GM19240 (cell line): ENCODE measurements at regions not wholly inside any gene's neighbourhood (a gene's known extent, or its start where the extent isn't known, plus 50 kb on each side); places are given as distances from the start of the nearest gene placed in this dataset.
"Not testable (repeated sequence)": the region's sequence is repeated elsewhere in the genome, so short reads cannot be mapped to it uniquely, and the experiment has no call there.

Experiments
- DNase-seq: peaks from one replicate; pipeline ENCODE4 v3.0.0; 2011; ENCODE audit warnings: low spot score; ENCODE audit not compliant: insufficient read length

DNA sequence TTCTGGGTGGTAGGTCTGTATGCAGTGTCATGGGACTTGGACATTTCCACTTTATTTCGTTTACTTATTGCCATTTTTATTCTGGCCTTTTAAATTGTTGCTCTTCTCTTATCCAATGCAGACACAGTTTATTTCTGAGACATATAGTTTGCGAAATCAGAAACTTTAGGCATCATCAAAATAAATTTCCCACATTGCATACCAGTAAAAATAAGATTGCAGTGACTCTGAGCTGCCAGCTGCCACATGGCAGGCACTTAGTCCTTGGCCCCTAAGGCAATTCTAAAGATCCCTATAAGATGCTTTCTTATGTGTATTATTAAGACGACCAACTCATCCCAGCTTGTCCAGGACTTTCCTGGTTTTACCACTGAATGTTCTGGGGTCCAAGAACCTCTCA lies 81.8 kb upstream of the ANKRD1 start:
- DNase-seq: no peak

GRCh38 chr10:91003379-91003778 lies 82.5 kb upstream of the ANKRD1 start:
- DNase-seq: not testable (repeated sequence)

DNA sequence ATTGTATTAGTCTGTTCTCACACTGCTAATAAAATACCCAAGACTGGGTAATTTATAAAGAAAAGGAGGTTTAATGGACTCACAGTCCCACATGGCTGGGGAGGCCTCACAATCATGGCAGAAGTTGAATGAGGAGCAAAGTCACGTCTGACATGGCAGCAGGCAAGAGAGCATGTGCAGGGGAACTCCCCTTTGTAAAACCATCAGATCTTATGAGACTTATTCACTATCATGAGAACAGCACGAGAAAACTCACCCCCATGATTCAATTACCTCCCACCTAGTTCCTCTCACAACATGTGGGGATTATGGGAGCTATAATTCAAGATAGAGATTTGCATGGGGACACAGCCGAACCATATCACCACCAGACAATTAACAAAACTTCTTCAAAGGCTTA lies 84.4 kb upstream of the ANKRD1 start:
- not testable (repeated sequence) for DNase-seq

- DNase-seq: no peak
Measured at GRCh38 chr10:91006001-91006751, 85.3 kb upstream of the ANKRD1 start.

DNA sequence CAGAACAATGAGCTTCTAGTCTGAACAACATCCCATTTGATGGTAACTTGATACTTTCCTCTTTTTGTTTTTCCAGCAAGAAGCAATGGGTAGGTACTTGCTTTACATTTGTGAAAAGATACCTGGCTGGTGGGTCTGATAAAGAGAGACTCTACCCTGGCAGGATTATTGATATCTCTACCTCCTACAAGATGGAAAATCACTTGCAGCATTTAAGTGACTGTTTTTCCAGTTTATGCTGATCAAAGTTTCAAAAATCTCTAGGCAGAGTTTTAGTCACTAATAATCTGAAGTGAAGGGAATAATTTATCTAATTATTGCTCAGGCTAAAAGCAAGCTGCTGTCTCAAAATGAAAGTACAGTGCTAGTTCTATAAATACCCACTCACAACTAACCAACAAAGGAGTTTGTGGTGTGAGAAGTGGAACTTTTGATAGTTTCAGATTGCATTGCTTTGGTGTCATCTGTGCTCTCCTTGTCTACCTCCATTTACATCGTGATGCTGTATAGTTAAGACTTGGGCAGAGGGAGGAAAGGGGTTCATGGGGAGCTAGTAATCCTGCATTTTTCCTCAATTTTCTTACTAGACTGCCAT lies 86.0 kb upstream of the ANKRD1 start:
- DNase-seq: peak; percentile 21

DNA sequence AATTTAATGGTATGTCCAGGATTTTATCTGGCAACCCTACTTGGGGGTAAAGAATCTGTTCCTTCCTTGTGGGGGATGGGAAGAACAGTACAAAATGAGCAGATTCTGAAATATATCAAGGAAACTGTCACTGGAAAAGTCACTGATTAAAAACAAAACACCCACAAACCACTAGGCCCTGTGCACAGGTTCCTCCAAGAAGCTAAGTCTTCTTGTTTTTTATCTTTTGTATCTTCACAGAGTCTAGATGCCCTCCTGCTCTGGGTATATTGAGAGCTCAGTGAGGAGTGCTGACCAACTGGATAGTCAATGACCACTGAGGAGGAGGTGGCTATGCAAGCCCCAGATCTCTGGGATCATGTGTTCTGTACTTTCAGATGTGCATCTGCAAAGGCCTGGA lies 86.8 kb upstream of the ANKRD1 start:
- DNase-seq: no peak

- no peak for DNase-seq
Measured at GRCh38 chr10:91009121-91009520, 88.2 kb upstream of the ANKRD1 start.

GRCh38 chr10:91010952-91011351 lies 90.1 kb upstream of the ANKRD1 start:
- DNase-seq: no peak

DNA sequence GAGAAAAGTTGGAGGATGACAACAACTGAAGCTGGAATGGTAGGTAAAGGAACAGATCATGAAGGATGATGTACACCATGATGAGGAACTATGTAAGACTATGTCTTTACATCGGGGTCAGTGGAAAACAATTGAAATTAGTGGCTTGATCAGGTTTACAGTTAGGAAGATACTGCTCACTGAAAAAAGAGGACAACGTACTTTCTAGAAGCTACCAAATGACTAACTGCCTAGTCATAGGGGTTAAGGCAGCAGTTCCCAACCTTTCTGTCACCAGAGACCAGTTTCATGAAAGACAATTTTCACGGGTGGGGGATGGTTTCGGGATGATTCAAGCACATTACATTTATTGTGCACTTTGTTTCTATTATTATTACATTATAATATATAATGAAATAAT lies 91.6 kb upstream of the ANKRD1 start:
- no peak for DNase-seq

GRCh38 chr10:91013985-91014384 lies 93.1 kb upstream of the ANKRD1 start:
- no peak for DNase-seq

DNA sequence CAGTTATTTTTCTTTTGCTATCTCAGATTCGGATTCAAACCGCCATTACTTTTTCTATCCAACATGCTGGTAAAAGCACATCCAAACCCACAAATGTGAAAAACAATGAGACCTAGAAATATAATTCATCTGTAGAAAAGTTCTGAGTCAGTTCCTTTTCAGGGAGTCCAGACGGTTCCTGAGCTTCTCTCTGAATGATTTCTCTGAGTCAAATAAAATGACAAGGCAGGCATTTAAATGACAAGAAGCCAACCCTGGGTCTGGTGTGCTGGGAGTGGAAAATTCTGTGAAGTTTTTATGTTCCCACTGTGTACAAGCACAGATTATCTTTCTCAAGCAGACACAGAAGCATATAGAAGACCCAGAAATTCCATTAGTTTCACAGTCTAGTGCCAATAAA lies 96.3 kb upstream of the ANKRD1 start:
- DNase-seq: no peak

DNA sequence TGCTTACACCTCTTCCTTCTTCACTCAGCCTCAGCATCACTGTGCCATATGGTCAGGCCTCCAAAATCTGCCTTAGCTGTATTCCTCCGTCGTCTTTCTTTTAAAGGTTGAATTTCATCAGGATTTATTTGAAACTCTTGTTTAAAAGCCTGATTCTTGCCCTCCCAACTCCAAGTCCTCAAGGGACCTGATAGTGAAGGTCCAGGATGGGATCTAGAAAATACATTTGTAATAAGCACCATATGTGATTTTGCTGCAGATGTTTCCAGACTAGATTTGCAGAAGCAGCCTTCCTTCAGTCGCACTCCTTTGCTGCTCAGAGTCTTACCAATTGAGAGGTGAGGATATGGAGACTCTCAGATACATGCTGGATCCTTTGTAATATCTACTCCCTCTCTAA lies 101.0 kb upstream of the ANKRD1 start:
- no peak for DNase-seq

GRCh38 chr10:91022390-91022789 lies 101.5 kb upstream of the ANKRD1 start:
- DNase-seq: no peak

GRCh38 chr10:91022924-91023699 lies 102.2 kb upstream of the ANKRD1 start:
- no peak for DNase-seq

DNA sequence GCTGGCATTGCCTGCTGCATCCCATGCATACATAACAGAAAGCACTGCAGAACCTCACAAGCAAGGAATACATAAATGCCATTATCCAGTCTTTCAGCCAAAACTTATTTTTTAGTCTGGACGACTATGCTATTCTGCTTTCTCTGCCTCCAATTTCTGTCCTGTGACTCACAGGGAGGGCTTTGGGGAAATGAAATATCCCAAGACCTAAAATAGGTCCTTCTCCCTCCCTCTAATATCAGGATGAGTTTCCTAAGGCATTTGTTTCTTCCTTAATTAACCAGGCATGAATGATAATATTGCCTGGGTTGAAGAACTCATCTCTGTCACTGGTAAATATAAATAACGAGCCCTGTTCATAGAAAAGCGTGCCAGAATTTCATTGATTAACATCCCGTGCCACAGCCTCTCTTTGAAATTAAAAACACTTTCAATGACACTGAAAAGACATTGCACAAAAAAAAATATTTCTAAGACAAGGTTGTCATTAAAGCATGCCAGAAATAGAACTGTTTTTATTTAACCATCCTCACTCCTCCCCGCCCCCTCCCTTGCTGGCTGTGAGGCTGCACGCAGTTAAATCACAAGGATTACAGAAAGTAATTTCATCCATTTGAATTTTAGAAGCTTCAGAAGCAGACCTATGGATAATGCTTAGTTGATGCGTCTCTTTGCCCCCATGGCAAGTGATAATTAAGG lies 103.0 kb upstream of the ANKRD1 start:
- DNase-seq: no peak

DNA sequence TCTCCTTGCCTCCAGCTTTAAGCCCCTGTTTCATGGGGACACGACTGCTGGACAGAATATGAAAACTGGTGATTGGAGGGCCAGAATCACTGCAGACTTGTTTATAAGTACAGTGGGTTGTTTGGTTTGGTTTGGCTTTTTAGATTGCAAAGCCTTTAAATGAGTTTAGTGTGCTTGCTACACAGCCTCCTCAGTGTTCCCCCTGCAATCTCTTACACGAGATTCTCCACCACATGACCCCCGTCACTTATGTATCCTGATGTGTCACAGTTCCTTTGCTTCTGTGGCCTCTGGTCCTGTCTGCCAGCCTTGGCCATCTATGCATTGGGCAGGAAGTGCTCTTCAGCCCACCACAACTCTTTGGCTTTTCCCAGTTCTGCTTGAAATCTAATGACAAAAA lies 103.7 kb upstream of the ANKRD1 start:
- no peak for DNase-seq

GRCh38 chr10:91032611-91033206 lies 111.8 kb upstream of the ANKRD1 start:
- DNase-seq: no peak

DNA sequence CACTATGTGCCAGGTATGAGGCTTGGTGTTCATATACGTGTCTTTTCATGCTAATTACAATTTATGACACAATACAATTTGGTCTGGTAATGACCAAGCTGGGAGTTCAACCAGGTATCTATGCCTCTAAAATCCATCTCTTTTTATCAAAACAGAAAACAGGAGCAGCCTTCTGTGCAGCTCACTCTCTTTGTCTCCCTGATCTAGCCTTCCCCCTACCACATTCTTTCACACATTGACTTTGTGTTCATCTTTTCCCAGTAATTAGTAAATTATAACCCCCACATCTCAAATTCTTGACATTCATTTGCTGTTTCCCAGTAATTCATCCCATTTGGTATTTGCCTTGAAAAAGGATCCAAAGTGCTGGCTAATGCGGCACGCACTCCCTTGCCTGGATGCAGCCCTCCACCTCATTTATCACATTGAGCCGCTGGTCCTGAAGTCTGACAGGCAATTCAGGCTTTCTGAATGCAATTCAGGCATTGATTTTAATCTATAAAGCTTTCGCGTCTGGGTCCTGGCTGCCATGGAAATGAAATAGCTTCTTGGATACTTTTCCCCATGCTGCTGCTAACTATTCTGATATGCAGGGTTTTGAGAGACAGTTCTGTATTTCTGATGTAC lies 112.5 kb upstream of the ANKRD1 start:
- no peak for DNase-seq

GRCh38 chr10:91034042-91034441 lies 113.2 kb upstream of the ANKRD1 start:
- no peak for DNase-seq

GRCh38 chr10:91034494-91035159 lies 113.7 kb upstream of the ANKRD1 start:
- no peak for DNase-seq
